B cell (primary cell): ENCODE measurements at regions not wholly inside any gene's neighbourhood (a gene's known extent, or its start where the extent isn't known, plus 50 kb on each side); places are given as distances from the start of the nearest gene placed in this dataset.

Source experiments
- ATAC-seq: fragments of 200-7000 bp; cut with Tn5 transposase; one replicate; pipeline ENCODE4 v1.10.0; 2021; ENCODE audit warnings: low read depth, mild to moderate bottlenecking, moderate number of reproducible peaks, moderate library complexity
- CTCF ChIA-PET: fragments of 350-600 bp; sonication (Branson Sonifier 250); formaldehyde crosslinking; loops from one replicate; lab custom pipeline; 2021; ENCODE audit warnings: antibody characterized with exemption, inconsistent platforms; lab: Charles Lee
- POLR2A ChIA-PET: fragments of 350-600 bp; sonication (Branson Sonifier 250); formaldehyde crosslinking; loops from one replicate; lab custom pipeline; 2021; ENCODE audit warnings: antibody characterized with exemption; lab: Charles Lee
- DNase-seq: peaks from one replicate; pipeline ENCODE4 v3.0.0; 2013
- H2AFZ ChIP-seq: 2 replicates; pipeline ENCODE4 v1.6.1; 2012; ENCODE audit warnings: mild to moderate bottlenecking, low read depth, low read length; ENCODE audit not compliant: insufficient read depth, poor library complexity, severe bottlenecking
- H3K27ac ChIP-seq, 2 donors: 1 replicate in 1 of 2; 2 replicates in 1 of 2; pipeline ENCODE4 v1.5.1; 2012 to 2013; ENCODE audit warnings: low read length in 2 of 2, mild to moderate bottlenecking in 2 of 2, moderate library complexity in 1 of 2
- H3K27me3 ChIP-seq, 4 experiments: fragments of 200-600 bp in 1 of 4; sonication (generic) in 1 of 4; replicated peaks in 1 of 4; 1 replicate in 2 of 4; 2 replicates in 2 of 4; pipeline versions ENCODE4 v1.6.1 to v1.7.0; 2013 to 2016; ENCODE audit warnings: low read length in 3 of 4, mild to moderate bottlenecking in 2 of 4, mixed read lengths in 1 of 4, moderate library complexity in 1 of 4; ENCODE audit not compliant: insufficient read depth in 4 of 4, control insufficient read depth in 3 of 4; ENCODE audit errors: control extremely low read depth in 1 of 4
- H3K36me3 ChIP-seq, 2 experiments: replicated peaks in 1 of 2; 1 replicate in 1 of 2; 2 replicates in 1 of 2; pipeline versions ENCODE4 v1.6.1 to v1.7.1; 2013; ENCODE audit warnings: low read length in 1 of 2; ENCODE audit not compliant: insufficient read depth in 2 of 2, control insufficient read depth in 1 of 2; ENCODE audit errors: control extremely low read depth in 1 of 2, extremely low read depth in 1 of 2
- H3K4me1 ChIP-seq, 2 donors: fragments of 200-600 bp in 1 of 2; sonication (generic) in 1 of 2; 1 replicate in 1 of 2; 2 replicates in 1 of 2; pipeline versions ENCODE4 v1.5.1 to v1.6.1; 2013 to 2017; ENCODE audit warnings: low read length in 2 of 2; ENCODE audit not compliant: control insufficient read depth in 2 of 2, insufficient read depth in 2 of 2
- H3K4me2 ChIP-seq: replicated peaks from 2 replicates; pipeline ENCODE3; 2012; ENCODE audit warnings: mild to moderate bottlenecking, low read depth, low read length; ENCODE audit not compliant: poor library complexity, severe bottlenecking
- H3K4me3 ChIP-seq, 5 experiments: fragments of 200-600 bp in 1 of 5; sonication (generic) in 1 of 5; 1 replicate in 3 of 5; 2 replicates in 2 of 5; pipeline versions ENCODE4 v1.5.1 to v1.7.0; 2011 to 2016; ENCODE audit warnings: low read length in 4 of 5, mild to moderate bottlenecking in 4 of 5, low read depth in 2 of 5, control low read depth in 1 of 5, moderate library complexity in 1 of 5; ENCODE audit not compliant: insufficient read depth in 1 of 5; ENCODE audit errors: control extremely low read depth in 1 of 5, extremely low read depth in 1 of 5
- H3K79me2 ChIP-seq: fragments of 200-600 bp; sonication (generic); one replicate; pipeline ENCODE4 v1.6.0; 2016; ENCODE audit warnings: low read length; ENCODE audit not compliant: control insufficient read depth, insufficient read depth
- H3K9ac ChIP-seq: fragments of 200-600 bp; sonication (generic); 2 replicates; pipeline ENCODE4 v1.6.1; 2017; ENCODE audit warnings: mild to moderate bottlenecking, low read length, moderate library complexity
- H3K9me3 ChIP-seq, 3 donors: one replicate each; pipeline versions ENCODE4 v1.6.1 to v1.7.1; 2013; ENCODE audit warnings: low read length in 2 of 3; ENCODE audit not compliant: control insufficient read depth in 2 of 3, insufficient read depth in 1 of 3; ENCODE audit errors: control extremely low read depth in 1 of 3
- H4K20me1 ChIP-seq: 2 replicates; pipeline ENCODE4 v1.6.0; 2012; ENCODE audit warnings: mild to moderate bottlenecking, low read length; ENCODE audit not compliant: insufficient read depth, control insufficient read depth, poor library complexity, severe bottlenecking
- H3K27ac Mint-ChIP-seq: one replicate; pipeline ENCODE4 v1.8.0; 2021; ENCODE audit warnings: mixed read lengths
- H3K27me3 Mint-ChIP-seq: one replicate; pipeline ENCODE4 v1.8.0; 2021; ENCODE audit warnings: mixed read lengths
- H3K4me1 Mint-ChIP-seq: one replicate; pipeline ENCODE4 v1.8.0; 2021; ENCODE audit warnings: mixed read lengths
- H3K4me3 Mint-ChIP-seq: one replicate; pipeline ENCODE4 v1.8.0; 2021; ENCODE audit warnings: mixed read lengths
- H3K9me3 Mint-ChIP-seq: one replicate; pipeline ENCODE4 v1.8.0; 2022; ENCODE audit warnings: mixed read lengths; ENCODE audit not compliant: insufficient read depth
- EZH2 ChIP-seq: IDR thresholded peaks from 2 replicates; pipeline ENCODE4 v1.6.1; 2012; ENCODE audit warnings: borderline replicate concordance, low read depth, mild to moderate bottlenecking, moderate library complexity, low read length; ENCODE audit not compliant: insufficient read depth, poor library complexity, severe bottlenecking
- WGBS: methylation state at CpG from one replicate; pipeline ENCODE4 v1.1.5; 2013; ENCODE audit warnings: missing lambda C conversion rate; ENCODE audit not compliant: insufficient coverage; 5-methylcytosine and 5-hydroxymethylcytosine counted together
- intact Hi-C: fragments of 100-400 bp; cut with micrococcal nuclease; formaldehyde crosslinking; loops from one replicate; pipeline ENCODE4 v1.10.0; 2022
- TF ChIP-seq, protein P1 (sequence below): fragments of 200-600 bp; IDR thresholded peaks from one replicate; pipeline ENCODE4 v1.8.0; 2022; ENCODE audit warnings: antibody characterized with exemption, mild to moderate bottlenecking

DNA sequence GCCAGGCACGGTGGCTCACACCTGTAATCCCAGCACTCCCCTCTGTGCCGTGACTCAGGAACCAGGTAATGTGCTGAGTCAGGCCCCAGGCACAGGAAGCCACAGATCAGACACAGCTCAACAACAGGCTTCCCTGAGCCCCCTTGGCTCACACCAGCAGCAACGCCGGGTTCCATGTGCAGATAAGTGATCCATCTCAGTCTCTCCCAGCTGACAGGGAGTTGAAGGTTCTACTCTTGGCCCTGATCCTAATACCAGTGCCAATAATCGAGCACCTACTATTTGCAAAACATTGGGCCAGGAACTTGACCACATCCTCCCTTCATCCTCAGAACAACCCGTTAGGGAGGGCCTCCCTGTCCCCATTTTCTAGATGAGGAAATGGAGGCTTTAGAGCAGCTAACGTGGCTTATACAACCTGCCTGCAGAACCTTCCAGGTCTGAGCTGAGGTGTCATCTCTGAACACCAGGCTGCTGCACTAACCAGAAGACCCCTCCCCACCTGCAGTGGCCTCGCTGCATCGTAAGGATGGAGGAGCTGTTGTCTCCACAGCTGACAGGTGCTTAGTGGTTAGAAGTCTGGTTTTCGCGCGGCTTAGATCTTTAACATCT is 64.8 kb upstream of the AMZ2 start:
- CTCF ChIA-PET, result interaction anchor here (1.1 to 8.5 kb wide), 6 partner anchors 10 to 253 kb away, joined by 4 to 153 read pairs (median 8); no protein-coding TSS in a partner anchor
- H2AFZ ChIP-seq, result no peak overlapping the region
- peaks cover 0 to 11% (median 0%) of the 10 kb centered on the region in 3 donors for H3K9me3 ChIP-seq
- TF ChIP-seq, protein P1, sequence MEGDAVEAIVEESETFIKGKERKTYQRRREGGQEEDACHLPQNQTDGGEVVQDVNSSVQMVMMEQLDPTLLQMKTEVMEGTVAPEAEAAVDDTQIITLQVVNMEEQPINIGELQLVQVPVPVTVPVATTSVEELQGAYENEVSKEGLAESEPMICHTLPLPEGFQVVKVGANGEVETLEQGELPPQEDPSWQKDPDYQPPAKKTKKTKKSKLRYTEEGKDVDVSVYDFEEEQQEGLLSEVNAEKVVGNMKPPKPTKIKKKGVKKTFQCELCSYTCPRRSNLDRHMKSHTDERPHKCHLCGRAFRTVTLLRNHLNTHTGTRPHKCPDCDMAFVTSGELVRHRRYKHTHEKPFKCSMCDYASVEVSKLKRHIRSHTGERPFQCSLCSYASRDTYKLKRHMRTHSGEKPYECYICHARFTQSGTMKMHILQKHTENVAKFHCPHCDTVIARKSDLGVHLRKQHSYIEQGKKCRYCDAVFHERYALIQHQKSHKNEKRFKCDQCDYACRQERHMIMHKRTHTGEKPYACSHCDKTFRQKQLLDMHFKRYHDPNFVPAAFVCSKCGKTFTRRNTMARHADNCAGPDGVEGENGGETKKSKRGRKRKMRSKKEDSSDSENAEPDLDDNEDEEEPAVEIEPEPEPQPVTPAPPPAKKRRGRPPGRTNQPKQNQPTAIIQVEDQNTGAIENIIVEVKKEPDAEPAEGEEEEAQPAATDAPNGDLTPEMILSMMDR, result no peak
- no peak for TF ChIP-seq EZH2
- H3K79me2 ChIP-seq, result peaks cover 27% of the 10 kb centered on the region
- peak overlapping the region; percentile 62 for H3K9ac ChIP-seq
- ATAC-seq, result peak; percentile 42
- H3K36me3 ChIP-seq, result no peaks in the 10 kb centered on the region
- Mint-ChIP-seq H3K27me3 (no peaks in the 10 kb centered on the region), H3K9me3 (no peaks in the 10 kb centered on the region), H3K27ac (peak overlapping the region; percentile 93), H3K4me3 (peak overlapping the region; percentile 96), H3K4me1 (peaks cover 59% of the 10 kb centered on the region)
- H3K27ac ChIP-seq, result peak overlapping the region; percentile 27 to 82
- H3K27me3 ChIP-seq, result no peaks in the 10 kb centered on the region
- peak overlapping the region; percentile 72 for H3K4me2 ChIP-seq
- intact Hi-C loops, result loop anchor here (1.0 to 10.0 kb wide), 5 partner anchors 11 to 368 kb away; partner anchors contain the start of gene WIPI1
- H3K4me3 ChIP-seq, result peak overlapping the region in 4 of 5 experiments; percentile 21 to 70 (median 50)
- WGBS, result 1% methylated on average over 6 of the region's 12 CpGs
- H3K4me1 ChIP-seq, result peaks cover 53 to 59% of the 10 kb centered on the region in 2 donors
- POLR2A ChIA-PET, result interaction anchor here (0.5 to 6.8 kb wide), 12 partner anchors 10 to 240 kb away, joined by 3 to 113 read pairs (median 6); partner anchors contain the start of genes AMZ2, ARSG and SLC16A6
- DNase-seq, result peak; percentile 70
- H4K20me1 ChIP-seq, result no peaks in the 10 kb centered on the region

DNA sequence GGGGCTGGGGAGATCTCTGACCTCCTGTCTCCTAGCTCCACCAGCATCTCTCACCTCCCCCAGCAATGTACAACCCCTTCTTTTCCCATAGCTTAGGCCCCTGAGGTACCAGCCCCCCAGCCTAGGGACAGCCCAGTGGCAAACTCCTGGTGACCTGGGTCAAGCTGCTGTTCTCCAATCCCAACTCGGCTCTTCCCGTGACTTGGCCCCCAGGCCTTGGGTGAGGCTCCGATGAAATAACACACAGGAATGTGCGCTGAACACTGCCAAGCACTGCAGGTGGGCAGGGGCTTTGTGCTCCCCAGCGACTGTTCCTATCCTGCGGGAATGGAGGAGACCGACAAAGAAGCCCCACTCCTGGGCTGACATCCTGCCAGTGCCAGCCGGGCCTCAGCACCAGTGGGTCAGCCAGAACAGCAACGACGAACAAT is 63.7 kb upstream of the AMZ2 start:
- Mint-ChIP-seq H3K27me3 (no peaks in the 10 kb centered on the region), H3K4me3 (peak overlapping the region; percentile 96), H3K9me3 (no peaks in the 10 kb centered on the region), H3K4me1 (peaks cover 59% of the 10 kb centered on the region), H3K27ac (peak overlapping the region; percentile 83)
- H3K36me3 ChIP-seq, result no peaks in the 10 kb centered on the region
- H4K20me1 ChIP-seq, result no peaks in the 10 kb centered on the region
- peak overlapping the region; percentile 27 to 56 for H3K27ac ChIP-seq
- peaks cover 53 to 59% of the 10 kb centered on the region in 2 donors for H3K4me1 ChIP-seq
- H3K4me2 ChIP-seq, result peak overlapping the region; percentile 72
- peak overlapping the region; percentile 34 for H2AFZ ChIP-seq
- DNase-seq (no peak), ATAC-seq (no peak)
- H3K4me3 ChIP-seq, result no peak overlapping the region
- peak overlapping the region; percentile 7 for H3K9ac ChIP-seq
- peaks cover 0 to 11% (median 0%) of the 10 kb centered on the region in 3 donors for H3K9me3 ChIP-seq
- ChIA-PET POLR2A (interaction anchor here (1.3 to 6.8 kb wide), 2 partner anchors 15 to 83 kb away, joined by 3 to 113 read pairs; no protein-coding TSS in a partner anchor), CTCF (interaction anchor here (1.9 to 8.5 kb wide), 5 partner anchors 11 to 252 kb away, joined by 4 to 153 read pairs (median 11); no protein-coding TSS in a partner anchor)
- no peaks in the 10 kb centered on the region for H3K27me3 ChIP-seq
- WGBS, result 94% methylated on average over 8 of the region's 10 CpGs
- TF ChIP-seq, protein P1, result no peak
- no peak for TF ChIP-seq EZH2
- H3K79me2 ChIP-seq, result peaks cover 27% of the 10 kb centered on the region
- intact Hi-C loops, result loop anchor here (5.0 to 10.0 kb wide), 2 partner anchors 273 to 369 kb away; partner anchors contain the start of gene WIPI1
